ENCODE measurements at regions not wholly inside any gene's neighbourhood (a gene's known extent, or its start where the extent isn't known, plus 50 kb on each side); places are given as distances from the start of the nearest gene placed in this dataset.

DNA sequence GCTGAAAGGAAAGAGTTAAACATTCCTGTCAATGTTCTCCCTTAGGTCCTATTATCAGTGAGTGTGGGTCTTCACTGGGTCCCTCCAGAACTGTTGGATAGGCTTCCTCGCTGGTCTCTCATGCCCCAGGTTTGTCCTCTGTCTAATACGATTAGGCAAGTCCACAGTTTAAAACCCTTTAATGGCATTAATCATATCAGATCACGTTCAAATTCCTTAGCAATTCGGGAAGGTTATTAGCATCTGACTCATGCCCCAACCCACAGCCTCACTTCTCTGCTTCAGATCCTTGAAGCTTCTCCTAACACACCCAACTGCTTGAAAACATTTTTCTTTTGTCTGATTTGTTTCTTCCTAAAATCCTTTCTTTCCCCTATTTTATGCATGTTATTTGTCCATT, 224.3 kb upstream of the ATP10A start:
- 58% methylated on average over 4 of the region's 4 CpGs for WGBS
- no peak for DNase-seq (ENCODE audit: low spot score)
- H3K27me3 ChIP-seq (replicated peaks; ENCODE audit: insufficient read depth), result no peaks in the 10 kb centered on the region
- no peaks in the 10 kb centered on the region for H3K4me1 ChIP-seq (replicated peaks)
- no peaks in the 10 kb centered on the region for H3K9me3 ChIP-seq
- TF ChIP-seq, protein P1, sequence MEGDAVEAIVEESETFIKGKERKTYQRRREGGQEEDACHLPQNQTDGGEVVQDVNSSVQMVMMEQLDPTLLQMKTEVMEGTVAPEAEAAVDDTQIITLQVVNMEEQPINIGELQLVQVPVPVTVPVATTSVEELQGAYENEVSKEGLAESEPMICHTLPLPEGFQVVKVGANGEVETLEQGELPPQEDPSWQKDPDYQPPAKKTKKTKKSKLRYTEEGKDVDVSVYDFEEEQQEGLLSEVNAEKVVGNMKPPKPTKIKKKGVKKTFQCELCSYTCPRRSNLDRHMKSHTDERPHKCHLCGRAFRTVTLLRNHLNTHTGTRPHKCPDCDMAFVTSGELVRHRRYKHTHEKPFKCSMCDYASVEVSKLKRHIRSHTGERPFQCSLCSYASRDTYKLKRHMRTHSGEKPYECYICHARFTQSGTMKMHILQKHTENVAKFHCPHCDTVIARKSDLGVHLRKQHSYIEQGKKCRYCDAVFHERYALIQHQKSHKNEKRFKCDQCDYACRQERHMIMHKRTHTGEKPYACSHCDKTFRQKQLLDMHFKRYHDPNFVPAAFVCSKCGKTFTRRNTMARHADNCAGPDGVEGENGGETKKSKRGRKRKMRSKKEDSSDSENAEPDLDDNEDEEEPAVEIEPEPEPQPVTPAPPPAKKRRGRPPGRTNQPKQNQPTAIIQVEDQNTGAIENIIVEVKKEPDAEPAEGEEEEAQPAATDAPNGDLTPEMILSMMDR (IDR thresholded peaks at IDR 0.05), result no peak
- TF ChIP-seq POLR2A (IDR thresholded peaks at IDR 0.05) (no peak), POLR2AphosphoS5 (IDR thresholded peaks at IDR 0.05) (no peak)
- H3K27ac ChIP-seq, result no peak overlapping the region
- intact Hi-C loops (cut with DNase I), result loop anchor here (10.0 kb wide), 1 partner anchor 223 kb away; the partner anchor contains the start of gene ATP10A
- H3K4me3 ChIP-seq, result no peak overlapping the region
- H3K36me3 ChIP-seq, result no peaks in the 10 kb centered on the region

DNA sequence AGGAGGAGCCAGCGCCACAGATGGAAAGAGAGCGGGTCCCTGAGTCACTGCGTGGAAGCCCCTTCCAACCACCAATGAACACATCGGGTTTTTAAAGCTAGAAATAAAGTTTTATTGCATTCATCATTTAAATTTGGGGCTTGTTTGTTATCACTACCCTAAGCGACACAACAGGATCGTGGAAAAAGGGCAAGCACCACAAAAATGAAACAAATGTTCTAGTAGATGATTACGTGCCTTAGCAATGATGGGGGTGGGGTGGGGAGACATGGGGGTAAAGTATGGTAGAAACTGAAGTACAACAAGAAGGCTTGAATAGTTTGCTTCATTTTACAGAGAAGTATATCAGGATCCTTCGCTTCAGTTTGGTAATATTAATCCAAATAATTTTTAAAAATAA, 221.6 kb upstream of the ATP10A start:
- no peak for TF ChIP-seq POLR2A (IDR thresholded peaks at IDR 0.05)
- TF ChIP-seq, protein P1 (IDR thresholded peaks at IDR 0.05), result no peak
- TF ChIP-seq POLR2AphosphoS5 (IDR thresholded peaks at IDR 0.05), result no peak
- Histone ChIP-seq H3K27me3 (replicated peaks; ENCODE audit: insufficient read depth) (no peaks in the 10 kb centered on the region), H3K4me3 (no peak overlapping the region), H3K27ac (no peak overlapping the region), H3K9me3 (no peaks in the 10 kb centered on the region), H3K4me1 (replicated peaks) (no peaks in the 10 kb centered on the region), H3K36me3 (no peaks in the 10 kb centered on the region)
- DNase-seq (ENCODE audit: low spot score), result no peak
- intact Hi-C loops (cut with DNase I), result loop anchor here (10.0 kb wide), 1 partner anchor 220 kb away; the partner anchor contains the start of gene ATP10A
- 96% methylated on average over 8 of the region's 8 CpGs for WGBS

DNA sequence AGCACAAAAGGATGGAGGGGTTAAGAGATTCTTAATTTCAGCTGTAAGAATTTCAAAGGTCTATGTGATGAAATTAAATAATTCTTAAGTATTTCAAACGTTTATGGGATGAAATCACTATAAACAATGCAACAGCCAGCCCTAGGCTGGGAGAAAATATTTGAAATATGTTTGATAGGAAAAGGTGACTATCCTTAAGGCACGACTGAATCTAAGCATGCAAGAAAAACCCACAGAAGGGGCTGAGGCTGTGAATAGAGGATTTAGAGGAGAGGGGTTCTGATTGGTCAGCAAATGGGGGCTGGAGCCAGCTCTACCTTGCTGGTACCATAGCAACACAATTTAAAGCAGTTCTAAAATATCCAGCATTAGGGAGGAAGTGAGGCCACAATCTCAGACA, 220.8 kb upstream of the ATP10A start:
- no peak for TF ChIP-seq POLR2A (IDR thresholded peaks at IDR 0.05)
- Histone ChIP-seq H3K36me3 (no peaks in the 10 kb centered on the region), H3K27me3 (replicated peaks; ENCODE audit: insufficient read depth) (no peaks in the 10 kb centered on the region), H3K4me1 (replicated peaks) (no peaks in the 10 kb centered on the region), H3K9me3 (no peaks in the 10 kb centered on the region), H3K4me3 (no peak overlapping the region), H3K27ac (no peak overlapping the region)
- intact Hi-C loops (cut with DNase I), result loop anchor here (10.0 kb wide), 1 partner anchor 219 kb away; the partner anchor contains the start of gene ATP10A
- WGBS, result 9% methylated on average over 2 of the region's 2 CpGs
- DNase-seq (ENCODE audit: low spot score), result no peak

DNA sequence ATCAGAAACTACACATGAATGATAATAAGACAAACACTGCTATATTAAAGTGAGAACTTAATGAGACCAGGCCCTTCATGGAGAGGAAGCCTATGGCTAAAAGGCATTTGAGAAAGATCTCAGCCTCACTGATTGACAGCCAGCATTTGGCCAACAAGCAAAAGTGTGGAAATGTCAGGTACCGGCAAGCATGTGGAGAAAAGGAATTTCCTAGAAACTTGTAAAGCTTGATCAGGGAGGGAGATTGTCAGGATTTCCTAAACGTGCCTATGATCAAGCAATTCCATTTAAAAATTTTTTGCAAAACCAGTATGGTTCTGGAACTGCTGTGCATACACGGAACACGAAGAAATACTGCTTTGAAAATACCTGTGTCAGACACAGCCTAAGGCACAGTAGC, 220.3 kb upstream of the ATP10A start:
- intact Hi-C loops (cut with DNase I), result loop anchor here (10.0 kb wide), 1 partner anchor 219 kb away; the partner anchor contains the start of gene ATP10A
- Histone ChIP-seq H3K4me1 (replicated peaks) (no peaks in the 10 kb centered on the region), H3K9me3 (no peaks in the 10 kb centered on the region), H3K27me3 (replicated peaks; ENCODE audit: insufficient read depth) (no peaks in the 10 kb centered on the region), H3K27ac (no peak overlapping the region), H3K36me3 (no peaks in the 10 kb centered on the region), H3K4me3 (no peak overlapping the region)
- TF ChIP-seq POLR2AphosphoS5 (IDR thresholded peaks at IDR 0.05) (no peak), POLR2A (IDR thresholded peaks at IDR 0.05) (no peak)
- TF ChIP-seq, protein P1 (IDR thresholded peaks at IDR 0.05), result no peak
- DNase-seq (ENCODE audit: low spot score), result no peak
- 27% methylated on average over 4 of the region's 4 CpGs for WGBS

DNA sequence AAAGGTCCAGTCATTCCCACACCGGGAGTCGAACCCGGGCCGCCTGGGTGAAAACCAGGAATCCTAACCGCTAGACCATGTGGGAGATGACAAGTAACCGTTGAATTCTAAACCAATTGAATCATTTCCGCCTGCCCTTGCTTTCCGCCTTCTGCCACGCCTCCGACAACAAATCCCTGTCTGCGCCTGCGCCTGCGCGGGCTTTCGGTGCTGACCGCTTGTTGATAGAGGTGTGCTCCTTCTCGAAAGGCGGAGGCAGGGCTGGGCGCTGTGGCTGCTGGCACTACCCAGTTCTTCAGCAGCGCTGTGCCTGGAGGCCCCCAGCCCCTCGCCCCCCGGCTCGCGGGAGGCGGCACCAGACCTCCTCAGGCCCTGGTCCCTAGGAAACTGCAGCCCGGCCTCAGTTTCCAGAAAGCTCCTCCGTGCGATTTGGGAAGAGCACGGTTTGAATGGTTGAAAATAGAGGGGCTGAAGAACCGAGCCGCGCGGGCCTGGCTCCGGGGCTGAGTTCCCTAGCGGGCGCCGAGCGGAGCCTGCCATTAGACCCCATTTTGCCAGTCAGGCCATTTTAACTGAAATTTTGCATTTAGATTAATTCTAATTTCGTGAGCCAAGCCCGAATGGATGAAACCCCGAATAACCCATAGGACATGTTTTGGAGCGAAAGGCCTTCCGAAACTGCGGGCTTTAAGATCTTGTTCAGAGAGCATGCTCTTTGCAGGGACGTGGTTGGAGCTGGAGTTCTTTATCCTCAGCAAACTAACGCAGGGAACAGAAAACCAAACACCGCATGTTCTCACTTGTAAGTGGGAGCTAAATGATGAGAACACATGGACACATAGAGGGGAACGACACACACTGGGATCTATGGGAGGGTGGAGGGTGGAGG, 219.3 kb upstream of the ATP10A start:
- peak; percentile 99 for TF ChIP-seq POLR2AphosphoS5 (IDR thresholded peaks at IDR 0.05)
- peak; percentile 93 for TF ChIP-seq POLR2A (IDR thresholded peaks at IDR 0.05)
- TF ChIP-seq, protein P1 (IDR thresholded peaks at IDR 0.05), result peak in 2 of 4 experiments; percentile 4 to 17
- WGBS, result under 1% methylated on average over 48 of the region's 48 CpGs
- intact Hi-C loops (cut with DNase I), result loop anchor here (10.0 kb wide), 1 partner anchor 218 kb away; the partner anchor contains the start of gene ATP10A
- H3K4me3 ChIP-seq, result peak overlapping the region; percentile 66 to 72
- no peaks in the 10 kb centered on the region for H3K4me1 ChIP-seq (replicated peaks)
- H3K27me3 ChIP-seq (replicated peaks; ENCODE audit: insufficient read depth), result no peaks in the 10 kb centered on the region
- H3K9me3 ChIP-seq, result no peaks in the 10 kb centered on the region
- no peaks in the 10 kb centered on the region for H3K36me3 ChIP-seq
- peak; percentile 98 for DNase-seq (ENCODE audit: low spot score)
- peak overlapping the region; percentile 92 to 96 for H3K27ac ChIP-seq

All from prostate gland (tissue), 2 donors.